Transverse colon (tissue), 4 donors: ENCODE measurements at regions not wholly inside any gene's neighbourhood (a gene's known extent, or its start where the extent isn't known, plus 50 kb on each side); places are given as distances from the start of the nearest gene placed in this dataset.

ENCODE experiments used
- DNase-seq: peaks from one replicate; pipeline ENCODE4 v3.0.0-alpha.2; 2019
- H3K27ac ChIP-seq, 4 donors: fragments of 200-600 bp; sonication (generic); 2 replicates each; pipeline ENCODE4 v1.5.1; 2016 to 2018; ENCODE audit warnings: inconsistent platforms in 4 of 4
- H3K27me3 ChIP-seq: fragments of 200-600 bp; sonication (generic); 2 replicates; pipeline ENCODE4 v1.5.1; 2017; ENCODE audit warnings: inconsistent platforms
- H3K36me3 ChIP-seq, 4 donors: fragments of 200-600 bp; sonication (generic); 2 replicates each; pipeline ENCODE4 v1.5.1; 2017 to 2019; ENCODE audit warnings: inconsistent platforms in 4 of 4
- H3K4me1 ChIP-seq, 4 donors: fragments of 200-600 bp; sonication (generic); 2 replicates each; pipeline ENCODE4 v1.5.1; 2017 to 2020; ENCODE audit warnings: inconsistent platforms in 4 of 4
- H3K4me3 ChIP-seq, 4 donors: fragments of 200-600 bp; sonication (generic); 1 replicate in 1 of 4; 2 replicates in 3 of 4; pipeline versions ENCODE4 v1.5.1 to v1.6.1; 2017 to 2019; ENCODE audit warnings: inconsistent platforms in 4 of 4
- H3K9me3 ChIP-seq, 2 donors: fragments of 200-600 bp; sonication (generic); 2 replicates each; pipeline ENCODE4 v1.5.1; 2017 to 2019; ENCODE audit warnings: inconsistent platforms in 2 of 2
- CTCF ChIP-seq, 5 experiments: fragments of 200-600 bp in 3 of 5; fragments of 450-650 bp in 2 of 5; sonication (generic) in 3 of 5; IDR thresholded peaks; 1 replicate in 2 of 5; 2 replicates in 3 of 5; pipeline ENCODE4 v1.5.1; 2016 to 2017; ENCODE audit warnings: antibody characterized with exemption in 5 of 5, inconsistent platforms in 3 of 5, mild to moderate bottlenecking in 2 of 5, moderate library complexity in 1 of 5
- EP300 ChIP-seq: sonication (generic); formaldehyde crosslinking; IDR thresholded peaks from one replicate; pipeline ENCODE4 v1.6.1; 2017; ENCODE audit warnings: antibody characterized with exemption, low read depth
- POLR2A ChIP-seq: fragments of 450-650 bp; IDR thresholded peaks from one replicate; pipeline ENCODE4 v1.6.1; 2016; ENCODE audit warnings: antibody characterized with exemption, mild to moderate bottlenecking, moderate library complexity
- POLR2AphosphoS5 ChIP-seq, 3 donors: sonication (generic); formaldehyde crosslinking; IDR thresholded peaks; one replicate each; pipeline ENCODE4 v1.6.1; 2016; ENCODE audit warnings: antibody characterized with exemption in 3 of 3
- WGBS, 2 donors: methylation state at CpG; one replicate each; pipeline ENCODE4 v1.1.5; 2018; ENCODE audit warnings: low coverage in 1 of 2; 5-methylcytosine and 5-hydroxymethylcytosine counted together
- in situ Hi-C, 4 donors: fragments of 200-750 bp; cut with MboI; loops; one replicate each; pipeline versions ENCODE4 v1.15.0 to v1.15.1; 2017; ENCODE audit warnings: low sequenced_read_pairs in 3 of 4, low pct_ligation_motif_present in 1 of 4, low pct_unique_long_range_greater_than_20kb in 1 of 4
- intact Hi-C: fragments of 100-400 bp; cut with DNase I; formaldehyde crosslinking; loops from one replicate; pipeline ENCODE4 v1.15.1; 2023; ENCODE audit warnings: low total_unique reads

GRCh38 chr15:87498560-87498959 lies 758.0 kb downstream of the NTRK3 start:
- no peaks in the 10 kb centered on the region for H3K4me1 ChIP-seq
- no peak for DNase-seq
- in situ Hi-C loops, result no loop called here
- H3K27ac ChIP-seq, result no peak overlapping the region
- no peaks in the 10 kb centered on the region for H3K9me3 ChIP-seq
- intact Hi-C loops, result no loop called here
- TF ChIP-seq EP300, result no peak
- TF ChIP-seq POLR2A, result no peak
- TF ChIP-seq CTCF (IDR thresholded peaks at IDR 0.05), result no peak
- no peak for TF ChIP-seq POLR2AphosphoS5 (IDR thresholded peaks at IDR 0.05)
- H3K4me3 ChIP-seq, result no peak overlapping the region
- H3K36me3 ChIP-seq, result no peaks in the 10 kb centered on the region
- 67 to 78% methylated on average over 4 to 5 of the region's 5 CpGs for WGBS, 2 donors
- no peaks in the 10 kb centered on the region for H3K27me3 ChIP-seq

- Histone ChIP-seq H3K27ac (no peak overlapping the region), H3K36me3 (no peaks in the 10 kb centered on the region), H3K9me3 (no peaks in the 10 kb centered on the region), H3K4me1 (no peaks in the 10 kb centered on the region), H3K4me3 (no peak overlapping the region), H3K27me3 (no peaks in the 10 kb centered on the region)
- WGBS, 2 donors, result 38 to 40% methylated on average over 2 of the region's 2 CpGs
- DNase-seq, result no peak
- intact Hi-C loops (no loop called here), in situ Hi-C loops (no loop called here)
- TF ChIP-seq POLR2AphosphoS5 (IDR thresholded peaks at IDR 0.05), result no peak
- no peak for TF ChIP-seq EP300
- TF ChIP-seq POLR2A, result no peak
- TF ChIP-seq CTCF (IDR thresholded peaks at IDR 0.05), result no peak
Measured at GRCh38 chr15:87496795-87497194, 759.7 kb downstream of the NTRK3 start.

GRCh38 chr15:87496109-87496508 lies 760.4 kb downstream of the NTRK3 start:
- TF ChIP-seq POLR2A, result no peak
- no peak for TF ChIP-seq POLR2AphosphoS5 (IDR thresholded peaks at IDR 0.05)
- no peak for TF ChIP-seq CTCF (IDR thresholded peaks at IDR 0.05)
- no peak for TF ChIP-seq EP300
- Histone ChIP-seq H3K27me3 (no peaks in the 10 kb centered on the region), H3K9me3 (no peaks in the 10 kb centered on the region), H3K4me3 (no peak overlapping the region), H3K36me3 (no peaks in the 10 kb centered on the region), H3K27ac (no peak overlapping the region), H3K4me1 (no peaks in the 10 kb centered on the region)
- 80 to 81% methylated on average over 2 of the region's 2 CpGs for WGBS, 2 donors
- intact Hi-C loops (no loop called here), in situ Hi-C loops (no loop called here)
- no peak for DNase-seq

- in situ Hi-C loops (no loop called here), intact Hi-C loops (no loop called here)
- Histone ChIP-seq H3K27me3 (no peaks in the 10 kb centered on the region), H3K36me3 (no peaks in the 10 kb centered on the region), H3K9me3 (no peaks in the 10 kb centered on the region), H3K27ac (no peak overlapping the region), H3K4me1 (no peaks in the 10 kb centered on the region), H3K4me3 (no peak overlapping the region)
- TF ChIP-seq CTCF (IDR thresholded peaks at IDR 0.05), result no peak
- TF ChIP-seq POLR2AphosphoS5 (IDR thresholded peaks at IDR 0.05), result no peak
- no peak for DNase-seq
Measured at GRCh38 chr15:87493803-87494202, 762.7 kb downstream of the NTRK3 start.
